HepG2 (cell line): ENCODE measurements at regions not wholly inside any gene's neighbourhood (a gene's known extent, or its start where the extent isn't known, plus 50 kb on each side); places are given as distances from the start of the nearest gene placed in this dataset.

Experiments used
- ATAC-seq: fragments of 200-7000 bp; cut with Tn5 transposase; 3 replicates; pipeline ENCODE4 v1.9.1; 2020; ENCODE audit warnings: mild to moderate bottlenecking, moderate library complexity
- BruUV-seq: library from RNA; stranded (reverse); fragments of 400-500 nt; replicated peaks from 2 replicates; lab custom pipeline; 2021; lab: Mats Ljungman, UMichigan
- CTCF ChIA-PET: fragments of 300-600 bp; formaldehyde crosslinking; extraction: SDS; loops from one replicate; lab custom pipeline; 2021; ENCODE audit warnings: low total read pairs, inconsistent platforms, low intra/inter-chr PET ratio; lab: Yijun Ruan, JAX
- POLR2A ChIA-PET: fragments of 350-600 bp; sonication (Branson Sonifier 250); formaldehyde crosslinking; loops from one replicate; lab custom pipeline; 2020; ENCODE audit warnings: antibody characterized with exemption, inconsistent platforms; lab: Yijun Ruan, JAX
- DNase-seq: peaks from one replicate; pipeline ENCODE4 v3.0.0-alpha.2; 2015; ENCODE audit warnings: low spot score
- FAIRE-seq: peaks from 3 replicates; lab custom pipeline; 2011; peaks lifted over from hg19 to GRCh38; lab: Jason Lieb, UNC
- H2AFZ ChIP-seq: one replicate; pipeline ENCODE4 v1.6.1; 2011; ENCODE audit warnings: low read length, inconsistent platforms
- H3K27ac ChIP-seq: fragments of 300-600 bp; 3 replicates; pipeline ENCODE4 v1.8.0; 2011; ENCODE audit warnings: mixed run types, mild to moderate bottlenecking, mixed read lengths, low read length, inconsistent platforms; ENCODE audit not compliant: insufficient read depth; ENCODE audit errors: extremely low read length
- H3K27me3 ChIP-seq, 2 experiments: fragments of 200-600 bp in 1 of 2; 2 replicates in 1 of 2; 3 replicates in 1 of 2; pipeline versions ENCODE4 v1.6.0 to v1.8.0; 2011; ENCODE audit warnings: low read length in 2 of 2, mild to moderate bottlenecking in 2 of 2, moderate library complexity in 2 of 2, inconsistent platforms in 1 of 2; ENCODE audit not compliant: insufficient read depth in 2 of 2, control insufficient read depth in 1 of 2
- H3K36me3 ChIP-seq, 2 experiments: fragments of 200-600 bp in 1 of 2; replicated peaks in 1 of 2; 2 replicates in 1 of 2; 3 replicates in 1 of 2; pipeline versions ENCODE4 v1.5.1 to v1.8.0; 2011; ENCODE audit warnings: low read length in 2 of 2, inconsistent platforms in 1 of 2; ENCODE audit not compliant: insufficient read depth in 2 of 2, control insufficient read depth in 1 of 2
- H3K4me1 ChIP-seq: 2 replicates; pipeline ENCODE4 v1.5.1; 2012; ENCODE audit warnings: low read length, inconsistent platforms; ENCODE audit not compliant: insufficient read depth
- H3K4me2 ChIP-seq: 2 replicates; pipeline ENCODE4 v1.6.0; 2011; ENCODE audit warnings: low read depth, low read length, inconsistent platforms
- H3K4me3 ChIP-seq, 3 experiments: fragments of 200-600 bp in 1 of 3; sonication (generic), shearing (Covaris generic) in 1 of 3; replicated peaks in 1 of 3; 2 replicates each; pipeline ENCODE4 v1.5.1; 2011 to 2016; ENCODE audit warnings: low read length in 3 of 3, inconsistent platforms in 2 of 3, low read depth in 2 of 3, mild to moderate bottlenecking in 2 of 3, control low read depth in 1 of 3, mixed read lengths in 1 of 3; ENCODE audit not compliant: insufficient read depth in 1 of 3
- H3K79me2 ChIP-seq: one replicate; pipeline ENCODE4 v1.6.1; 2011; ENCODE audit warnings: low read length, inconsistent platforms; ENCODE audit not compliant: insufficient read depth
- H3K9ac ChIP-seq: 2 replicates; pipeline ENCODE4 v1.6.0; 2011; ENCODE audit warnings: mild to moderate bottlenecking, low read depth, low read length, inconsistent platforms; ENCODE audit not compliant: insufficient read depth
- H3K9me3 ChIP-seq: 2 replicates; pipeline ENCODE4 v1.5.1; 2012; ENCODE audit warnings: mild to moderate bottlenecking, low read length
- H4K20me1 ChIP-seq: 2 replicates; pipeline ENCODE4 v1.6.0; 2011; ENCODE audit warnings: inconsistent platforms, mild to moderate bottlenecking, low read length, moderate library complexity; ENCODE audit not compliant: insufficient read depth
- HIVEP1 ChIP-seq: sonication (generic); formaldehyde crosslinking; IDR thresholded peaks from 2 replicates; pipeline ENCODE4 v1.4.0; 2020; ENCODE audit warnings: mild to moderate bottlenecking, missing genetic modification reagents
- HOXA9 ChIP-seq: sonication (generic); formaldehyde crosslinking; IDR thresholded peaks from 2 replicates; pipeline ENCODE4 v1.8.1; 2022; ENCODE audit warnings: missing genetic modification reagents, mild to moderate bottlenecking, moderate library complexity, borderline replicate concordance
- JDP2 ChIP-seq: sonication (generic); formaldehyde crosslinking; IDR thresholded peaks from 2 replicates; pipeline ENCODE4 v1.8.1; 2022; ENCODE audit warnings: missing genetic modification reagents, borderline replicate concordance
- KDM5A ChIP-seq: fragments of 200-600 bp; sonication (generic); IDR thresholded peaks from 2 replicates; pipeline ENCODE4 v1.7.0; 2018; ENCODE audit warnings: antibody characterized with exemption, mild to moderate bottlenecking, low read length, borderline replicate concordance
- PBX3 ChIP-seq: sonication (generic); formaldehyde crosslinking; IDR thresholded peaks from 2 replicates; pipeline ENCODE4 v1.8.1; 2023; ENCODE audit warnings: missing genetic modification reagents, inconsistent platforms, borderline replicate concordance
- ZKSCAN8 ChIP-seq: IDR thresholded peaks from 2 replicates; pipeline ENCODE4 v1.6.1; 2016; ENCODE audit warnings: borderline replicate concordance, missing genetic modification reagents, missing compliant biosample characterization
- ZNF629 ChIP-seq: sonication (generic); formaldehyde crosslinking; conservative IDR thresholded peaks from 2 replicates; pipeline ENCODE4 v1.5.0; 2020; ENCODE audit warnings: missing genetic modification reagents
- ZNF687 ChIP-seq: sonication (generic); formaldehyde crosslinking; IDR thresholded peaks from 2 replicates; pipeline ENCODE4 v1.5.1; 2020; ENCODE audit warnings: mild to moderate bottlenecking, missing genetic modification reagents, moderate library complexity
- ZNF883 ChIP-seq: sonication (generic); formaldehyde crosslinking; IDR thresholded peaks from 2 replicates; pipeline ENCODE4 v1.5.1; 2020; ENCODE audit warnings: mild to moderate bottlenecking, missing genetic modification reagents; ENCODE audit errors: not compliant biosample characterization
- WGBS: methylation state at CpG from one replicate; pipeline ENCODE4 v1.1.6; 2017; ENCODE audit warnings: low lambda C conversion rate; 5-methylcytosine and 5-hydroxymethylcytosine counted together
- in situ Hi-C: cut with HindIII; loops from 2 replicates; pipeline ENCODE4 v1.10.0; 2017; ENCODE audit warnings: low pct_unique_long_range_greater_than_20kb; ENCODE audit not compliant: extremely low pct_ligation_motif_present
- intact Hi-C: fragments of 100-400 bp; cut with micrococcal nuclease; formaldehyde crosslinking; loops from one replicate; pipeline ENCODE4 v1.10.0; 2022; ENCODE audit not compliant: unreplicated experiment

- no peak overlapping the region for H3K27ac ChIP-seq
- no peak overlapping the region for H3K4me2 ChIP-seq
- no peak for FAIRE-seq
- POLR2A ChIA-PET, result no interaction called here
- in situ Hi-C loops (no loop called here), intact Hi-C loops (no loop called here)
- WGBS, result 17% methylated on average over 1 of the region's 1 CpG
- no peak for DNase-seq
- H3K9me3 ChIP-seq, result peaks cover 93% of the 10 kb centered on the region
- H3K79me2 ChIP-seq, result no peaks in the 10 kb centered on the region
- H3K4me1 ChIP-seq, result no peaks in the 10 kb centered on the region
- CTCF ChIA-PET, result no interaction called here
- TF ChIP-seq HOXA9 (CRISPR knock-in tag) (no peak), ZKSCAN8 (CRISPR knock-in tag) (no peak), KDM5A (no peak), HIVEP1 (CRISPR knock-in tag) (no peak), JDP2 (CRISPR knock-in tag) (no peak), ZNF687 (CRISPR knock-in tag) (no peak), ZNF883 (CRISPR knock-in tag) (no peak), PBX3 (no peak), ZNF629 (no peak)
- H3K27me3 ChIP-seq, result no peaks in the 10 kb centered on the region
- ATAC-seq, result no peak
- BruUV-seq, result no TSS peak
- no peak overlapping the region for H2AFZ ChIP-seq
- no peak overlapping the region for H3K9ac ChIP-seq
- no peaks in the 10 kb centered on the region for H4K20me1 ChIP-seq
- no peaks in the 10 kb centered on the region for H3K36me3 ChIP-seq
- H3K4me3 ChIP-seq, result no peak overlapping the region
These were observed 510.5 kb upstream of the CDH8 start for GRCh38 chr16:62546701-62547100.
